ENCODE measurements at regions not wholly inside any gene's neighbourhood (a gene's known extent, or its start where the extent isn't known, plus 50 kb on each side); places are given as distances from the start of the nearest gene placed in this dataset.

- TF ChIP-seq CTCF (IDR thresholded peaks at IDR 0.05) (no peak), POLR2AphosphoS5 (IDR thresholded peaks at IDR 0.05) (no peak), POLR2A (IDR thresholded peaks at IDR 0.05) (no peak), EP300 (IDR thresholded peaks at IDR 0.05) (no peak)
Measured at GRCh38 chr5:10860645-10861422, 99.8 kb upstream of the DAP start.
